ENCODE measurements at regions not wholly inside any gene's neighbourhood (a gene's known extent, or its start where the extent isn't known, plus 50 kb on each side); places are given as distances from the start of the nearest gene placed in this dataset.

- H3K27ac ChIP-seq: no peak overlapping the region
- intact Hi-C loops (cut with DNase I): no loop called here
- TF ChIP-seq, protein P1, sequence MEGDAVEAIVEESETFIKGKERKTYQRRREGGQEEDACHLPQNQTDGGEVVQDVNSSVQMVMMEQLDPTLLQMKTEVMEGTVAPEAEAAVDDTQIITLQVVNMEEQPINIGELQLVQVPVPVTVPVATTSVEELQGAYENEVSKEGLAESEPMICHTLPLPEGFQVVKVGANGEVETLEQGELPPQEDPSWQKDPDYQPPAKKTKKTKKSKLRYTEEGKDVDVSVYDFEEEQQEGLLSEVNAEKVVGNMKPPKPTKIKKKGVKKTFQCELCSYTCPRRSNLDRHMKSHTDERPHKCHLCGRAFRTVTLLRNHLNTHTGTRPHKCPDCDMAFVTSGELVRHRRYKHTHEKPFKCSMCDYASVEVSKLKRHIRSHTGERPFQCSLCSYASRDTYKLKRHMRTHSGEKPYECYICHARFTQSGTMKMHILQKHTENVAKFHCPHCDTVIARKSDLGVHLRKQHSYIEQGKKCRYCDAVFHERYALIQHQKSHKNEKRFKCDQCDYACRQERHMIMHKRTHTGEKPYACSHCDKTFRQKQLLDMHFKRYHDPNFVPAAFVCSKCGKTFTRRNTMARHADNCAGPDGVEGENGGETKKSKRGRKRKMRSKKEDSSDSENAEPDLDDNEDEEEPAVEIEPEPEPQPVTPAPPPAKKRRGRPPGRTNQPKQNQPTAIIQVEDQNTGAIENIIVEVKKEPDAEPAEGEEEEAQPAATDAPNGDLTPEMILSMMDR (IDR thresholded peaks at IDR 0.05): no peak
- DNase-seq (no peak), ATAC-seq (no peak)
- no peaks in the 10 kb centered on the region for H3K4me1 ChIP-seq
- no peaks in the 10 kb centered on the region for H3K27me3 ChIP-seq
- H3K4me3 ChIP-seq: no peak overlapping the region
- no peaks in the 10 kb centered on the region for H3K9me3 ChIP-seq
- H3K36me3 ChIP-seq: no peaks in the 10 kb centered on the region
Observed at GRCh38 chr12:75921622-75922289, 109.8 kb downstream of the PHLDA1 start.

DNA sequence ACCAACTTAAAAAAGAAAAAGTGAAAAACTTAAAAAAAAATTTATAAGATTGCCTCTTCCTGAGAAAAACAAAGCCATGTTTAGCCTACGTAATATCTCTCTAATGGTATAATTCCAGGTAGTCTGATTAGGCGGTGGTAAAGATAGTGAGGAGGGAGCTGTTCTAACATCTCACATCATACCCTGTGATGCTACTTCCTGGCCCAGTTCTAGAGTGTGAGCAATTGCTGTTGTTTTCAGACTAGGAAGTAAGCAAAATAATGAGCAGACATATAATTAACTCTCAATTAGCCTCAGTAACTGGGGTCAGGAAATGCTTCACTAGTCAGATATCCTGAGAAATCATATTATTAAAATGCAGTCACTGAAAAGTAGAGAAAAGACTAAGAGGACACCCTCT lies 113.9 kb downstream of the PHLDA1 start:
- intact Hi-C loops (cut with DNase I): no loop called here
- Histone ChIP-seq H3K27ac (no peak overlapping the region), H3K36me3 (no peaks in the 10 kb centered on the region), H3K4me3 (no peak overlapping the region), H3K27me3 (no peaks in the 10 kb centered on the region), H3K9me3 (no peaks in the 10 kb centered on the region), H3K4me1 (no peaks in the 10 kb centered on the region)
- DNase-seq (no peak), ATAC-seq (no peak)
- TF ChIP-seq, protein P1 (IDR thresholded peaks at IDR 0.05): no peak

DNA sequence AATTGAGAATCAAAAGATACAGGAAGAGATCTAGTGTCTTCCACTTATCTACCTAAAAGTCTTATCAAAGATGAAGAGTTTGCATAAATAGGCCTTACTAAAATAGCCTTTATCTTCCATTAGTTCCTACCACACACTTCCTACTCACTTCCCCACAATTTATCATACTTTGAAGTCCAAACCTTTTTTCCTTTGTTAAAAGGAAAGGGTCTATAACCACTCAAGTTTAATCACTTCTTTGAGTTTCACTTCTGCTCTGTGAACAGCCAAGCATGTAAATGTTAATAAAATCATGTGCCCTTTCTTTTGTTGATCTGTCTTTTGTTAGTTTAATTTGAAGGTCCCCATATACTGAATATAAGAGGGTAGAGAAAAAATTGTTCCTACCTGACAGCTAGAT lies 114.5 kb downstream of the PHLDA1 start:
- Histone ChIP-seq H3K4me3 (no peak overlapping the region), H3K9me3 (no peaks in the 10 kb centered on the region), H3K27ac (no peak overlapping the region), H3K4me1 (no peaks in the 10 kb centered on the region), H3K27me3 (no peaks in the 10 kb centered on the region), H3K36me3 (no peaks in the 10 kb centered on the region)
- TF ChIP-seq, protein P1 (IDR thresholded peaks at IDR 0.05): no peak
- intact Hi-C loops (cut with DNase I): no loop called here
- ATAC-seq (no peak), DNase-seq (no peak)

GRCh38 chr12:75913502-75914351 lies 117.8 kb downstream of the PHLDA1 start:
- no peak overlapping the region for H3K4me3 ChIP-seq
- ATAC-seq (peak; percentile 54), DNase-seq (no peak)
- H3K27ac ChIP-seq: no peak overlapping the region
- H3K9me3 ChIP-seq: no peaks in the 10 kb centered on the region
- peaks cover 16% of the 10 kb centered on the region for H3K4me1 ChIP-seq
- TF ChIP-seq, protein P1 (IDR thresholded peaks at IDR 0.05): no peak
- intact Hi-C loops (cut with DNase I): no loop called here
- H3K27me3 ChIP-seq: no peaks in the 10 kb centered on the region
- no peaks in the 10 kb centered on the region for H3K36me3 ChIP-seq

GRCh38 chr12:75909714-75910656 lies 121.6 kb downstream of the PHLDA1 start:
- no peaks in the 10 kb centered on the region for H3K9me3 ChIP-seq
- H3K4me1 ChIP-seq: peaks cover 19% of the 10 kb centered on the region
- H3K36me3 ChIP-seq: no peaks in the 10 kb centered on the region
- no peak overlapping the region for H3K4me3 ChIP-seq
- peak overlapping the region; percentile 25 for H3K27ac ChIP-seq
- intact Hi-C loops (cut with DNase I): no loop called here
- H3K27me3 ChIP-seq: no peaks in the 10 kb centered on the region
- ATAC-seq (no peak), DNase-seq (no peak)
- TF ChIP-seq, protein P1 (IDR thresholded peaks at IDR 0.05): no peak
